ENCODE measurements at regions not wholly inside any gene's neighbourhood (a gene's known extent, or its start where the extent isn't known, plus 50 kb on each side); places are given as distances from the start of the nearest gene placed in this dataset.
"Not testable (repeated sequence)": the region's sequence is repeated elsewhere in the genome, so short reads cannot be mapped to it uniquely, and the experiment has no call there.

DNA sequence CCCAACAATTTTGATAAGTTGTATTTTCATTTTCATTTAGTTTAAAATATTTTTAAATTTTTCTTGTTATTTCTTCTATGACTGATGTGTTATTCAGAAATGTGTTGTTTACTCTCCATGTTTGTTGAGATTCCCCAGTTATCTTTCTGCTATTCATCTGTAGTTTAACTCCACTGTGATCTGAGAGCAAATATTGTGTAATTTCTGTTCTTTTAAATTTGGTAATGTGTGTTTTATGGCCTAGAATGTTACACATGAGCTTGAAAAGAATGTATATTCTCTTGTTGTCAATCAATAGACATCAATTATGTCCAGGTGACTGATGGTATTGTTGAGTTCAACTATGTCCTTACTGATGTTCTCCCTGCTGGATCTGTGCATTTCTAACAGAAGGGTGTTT, 188.2 kb downstream of the CYP26B1 start:
- DNase-seq (ENCODE audit: low read depth in 2 of 2), result no peak

DNA sequence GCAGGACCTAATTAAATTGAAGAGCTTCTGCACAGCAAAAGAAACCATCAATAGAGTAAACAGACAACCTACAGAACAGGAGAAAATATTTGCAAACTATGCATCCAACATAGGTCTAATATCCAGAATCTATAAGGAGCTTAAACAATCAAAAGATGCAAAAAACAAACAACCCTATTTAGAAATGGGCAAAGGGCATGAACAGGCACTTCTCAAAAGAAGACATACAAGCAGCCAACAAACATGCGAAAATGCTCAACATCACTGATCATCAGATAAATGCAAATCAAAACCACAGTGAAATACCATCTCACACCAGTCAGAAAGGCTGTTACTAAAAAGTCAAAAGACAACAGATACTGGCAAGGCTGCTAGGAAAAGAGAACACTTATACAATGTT, 189.2 kb downstream of the CYP26B1 start:
- not testable (repeated sequence) for DNase-seq (ENCODE audit: low read depth in 2 of 2)

DNA sequence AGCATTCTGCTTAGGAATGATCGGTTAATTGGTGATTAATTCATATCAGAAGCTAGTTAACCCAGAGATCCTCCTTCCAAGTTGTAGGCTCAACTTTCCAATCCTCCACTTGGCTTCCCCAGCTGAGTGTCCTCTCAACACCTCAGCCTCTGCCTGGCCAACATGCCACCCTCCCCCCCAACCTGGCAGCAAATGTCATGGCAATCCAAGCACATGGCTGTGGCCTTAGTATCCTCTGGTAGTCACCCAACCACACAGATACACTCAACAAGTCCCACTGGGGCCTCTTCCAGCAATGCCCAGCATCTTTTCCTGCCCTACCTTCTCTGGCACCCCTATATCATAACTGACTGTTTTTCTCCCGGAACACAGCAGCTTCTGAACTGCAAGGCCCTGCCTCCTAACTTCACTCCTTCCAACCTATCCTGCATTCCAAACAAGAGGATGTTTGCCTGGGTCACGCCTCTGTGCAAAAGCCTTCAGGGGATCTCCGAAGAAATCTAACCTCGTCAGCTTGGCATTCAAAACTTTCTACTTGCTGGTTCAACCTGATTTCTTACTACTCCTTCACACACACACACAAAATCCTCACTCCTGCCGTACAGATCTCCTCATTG, 195.0 kb downstream of the CYP26B1 start:
- no peak for DNase-seq (ENCODE audit: low read depth in 2 of 2)

- no peak for DNase-seq (ENCODE audit: low read depth in 2 of 2)
These were observed 195.8 kb downstream of the CYP26B1 start for GRCh38 chr2:71951718-71952404.

DNA sequence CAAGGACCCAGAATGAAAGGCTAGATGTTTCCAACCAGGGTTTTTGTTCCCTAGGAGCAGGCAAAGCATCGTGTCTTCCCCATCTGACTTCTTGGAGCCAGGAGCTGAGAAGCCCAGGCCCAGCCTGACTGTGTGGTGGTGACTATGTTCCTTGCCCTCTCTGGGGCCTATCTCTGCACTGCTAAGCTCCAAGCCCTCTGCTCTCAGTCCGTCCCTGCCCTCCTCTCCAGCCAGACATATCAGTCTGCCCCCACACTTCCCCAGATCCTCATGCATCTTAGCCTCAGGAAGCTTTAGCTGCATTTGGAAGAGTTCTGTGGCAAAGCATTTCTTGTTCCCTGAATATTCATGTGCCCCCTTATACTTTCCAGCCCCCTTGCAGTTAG, 196.6 kb downstream of the CYP26B1 start:
- no peak for DNase-seq (ENCODE audit: low read depth in 2 of 2)

DNA sequence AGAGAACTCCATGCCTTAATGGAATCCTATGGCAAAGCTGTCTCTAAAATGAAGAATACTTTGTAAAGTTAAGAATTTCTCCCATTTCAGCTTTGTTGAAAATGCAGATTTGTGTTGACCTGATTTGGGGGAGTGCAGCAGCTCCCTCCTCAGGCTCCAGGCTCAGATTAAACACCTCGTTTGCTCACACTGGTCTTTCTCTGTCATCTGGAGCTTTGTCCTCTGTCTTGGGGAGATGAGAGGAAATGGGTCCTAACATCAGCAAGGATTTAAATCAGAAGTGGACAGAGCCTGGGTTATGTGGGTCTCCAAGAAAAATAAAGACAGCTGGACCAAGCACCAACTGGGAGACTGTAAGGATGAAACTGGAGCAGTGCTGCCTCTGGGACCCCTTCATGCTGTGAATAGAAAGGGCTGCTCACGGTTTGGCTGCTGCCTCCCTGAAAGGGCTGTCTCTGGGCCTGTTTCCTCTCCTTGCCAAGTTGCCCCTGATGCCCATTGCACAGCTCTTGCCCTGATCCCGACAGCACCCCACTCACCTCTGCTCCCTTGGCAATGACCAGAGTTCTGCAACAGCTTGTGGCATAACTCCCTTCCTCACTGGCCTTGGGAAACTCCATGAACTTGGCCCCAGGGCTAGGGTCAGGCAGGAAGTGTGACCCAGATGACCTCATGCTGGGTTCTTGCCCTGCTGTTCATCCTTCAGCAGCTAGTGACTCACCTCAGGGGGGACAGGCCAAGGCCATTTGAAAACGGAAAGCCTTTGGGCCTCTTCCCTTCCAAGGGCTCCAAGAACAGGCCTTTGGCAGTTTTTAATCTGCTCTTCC, 197.2 kb downstream of the CYP26B1 start:
- DNase-seq (ENCODE audit: low read depth in 2 of 2), result no peak

DNA sequence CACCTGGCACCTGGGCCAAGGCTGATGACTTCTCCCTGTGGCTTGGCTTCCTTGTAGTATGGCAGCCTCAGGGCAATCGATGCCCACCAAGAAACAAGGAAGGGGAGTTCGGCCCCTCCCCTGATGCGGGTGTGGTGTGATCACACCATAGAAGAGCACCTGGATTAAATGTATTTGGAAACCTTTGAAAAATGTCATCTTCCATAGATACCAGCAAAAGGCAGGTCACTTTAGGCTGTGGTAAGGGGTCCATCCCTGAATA, 198.2 kb downstream of the CYP26B1 start:
- DNase-seq (ENCODE audit: low read depth in 2 of 2), result no peak

- DNase-seq (ENCODE audit: low read depth in 2 of 2), result no peak
These were observed 198.7 kb downstream of the CYP26B1 start for GRCh38 chr2:71948781-71949536.

GRCh38 chr2:71947809-71948208, 199.9 kb downstream of the CYP26B1 start:
- DNase-seq (ENCODE audit: low read depth in 2 of 2), result no peak

DNA sequence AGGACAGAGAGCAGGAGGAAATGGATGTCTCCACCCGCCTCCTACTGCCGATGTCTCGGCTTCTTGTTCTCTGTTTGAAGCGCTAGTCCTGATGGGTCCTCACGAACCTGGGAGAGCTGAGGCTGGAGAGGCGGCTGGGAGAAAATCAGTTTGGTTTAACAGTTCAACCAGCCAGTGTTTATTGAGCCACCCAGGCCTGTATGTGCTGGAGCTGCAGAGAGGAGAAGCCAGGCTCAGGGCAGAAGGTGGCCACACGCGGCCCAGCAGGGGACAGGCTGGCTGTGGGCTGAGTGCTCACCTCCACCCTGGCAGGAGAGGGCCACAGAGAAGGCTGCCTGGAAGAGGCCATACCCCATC, 202.1 kb downstream of the CYP26B1 start:
- no peak for DNase-seq (ENCODE audit: low read depth in 2 of 2)

GRCh38 chr2:71944806-71945602, 202.7 kb downstream of the CYP26B1 start:
- no peak for DNase-seq (ENCODE audit: low read depth in 2 of 2)

GRCh38 chr2:71944183-71944550, 203.5 kb downstream of the CYP26B1 start:
- DNase-seq (ENCODE audit: low read depth in 2 of 2), result no peak

DNA sequence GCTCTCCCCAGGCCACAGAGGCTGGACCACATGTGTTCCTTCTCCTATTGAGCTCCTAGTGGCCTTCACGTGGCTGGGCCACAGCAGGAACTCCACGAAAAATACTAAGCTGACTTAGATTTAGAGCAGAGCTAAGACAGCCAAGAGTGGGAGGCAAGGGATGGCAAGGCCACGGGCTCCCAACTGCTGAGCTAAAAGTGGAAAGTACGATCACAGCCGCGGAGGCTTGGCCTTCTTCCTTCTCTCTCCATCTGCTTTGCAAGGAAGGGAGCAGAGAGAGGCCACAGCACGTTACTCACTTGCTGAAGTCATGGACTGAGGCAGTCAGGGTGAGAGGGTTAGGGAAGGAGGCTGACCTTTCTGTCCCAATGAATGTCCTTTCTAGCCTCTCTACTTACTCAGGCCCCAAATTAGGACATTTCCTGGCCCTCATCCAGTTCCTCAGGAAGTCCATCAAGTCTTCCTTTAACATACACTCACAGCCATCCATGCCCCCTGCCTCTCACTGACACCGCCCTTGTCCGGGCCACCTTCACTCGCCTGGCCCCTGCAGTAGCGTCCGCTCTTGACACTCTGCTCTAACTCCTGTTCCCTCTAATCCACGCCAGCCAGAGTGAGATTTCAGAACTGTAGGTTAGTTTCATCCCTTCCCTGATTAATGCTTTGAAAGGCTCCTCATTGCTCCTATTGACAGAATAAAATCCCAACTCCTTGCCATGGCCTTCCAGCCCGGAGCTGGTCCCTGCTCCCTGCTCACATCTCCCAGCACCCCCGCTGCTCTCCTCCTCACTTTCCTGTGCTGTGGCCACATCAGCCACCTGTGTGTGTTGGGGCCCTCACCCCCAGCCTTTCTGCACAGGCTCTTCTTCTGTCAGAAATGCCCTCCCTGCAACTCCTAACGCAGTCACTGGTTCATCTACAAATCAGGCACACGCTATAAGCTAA, 204.2 kb downstream of the CYP26B1 start:
- no peak for DNase-seq (ENCODE audit: low read depth in 2 of 2)

DNA sequence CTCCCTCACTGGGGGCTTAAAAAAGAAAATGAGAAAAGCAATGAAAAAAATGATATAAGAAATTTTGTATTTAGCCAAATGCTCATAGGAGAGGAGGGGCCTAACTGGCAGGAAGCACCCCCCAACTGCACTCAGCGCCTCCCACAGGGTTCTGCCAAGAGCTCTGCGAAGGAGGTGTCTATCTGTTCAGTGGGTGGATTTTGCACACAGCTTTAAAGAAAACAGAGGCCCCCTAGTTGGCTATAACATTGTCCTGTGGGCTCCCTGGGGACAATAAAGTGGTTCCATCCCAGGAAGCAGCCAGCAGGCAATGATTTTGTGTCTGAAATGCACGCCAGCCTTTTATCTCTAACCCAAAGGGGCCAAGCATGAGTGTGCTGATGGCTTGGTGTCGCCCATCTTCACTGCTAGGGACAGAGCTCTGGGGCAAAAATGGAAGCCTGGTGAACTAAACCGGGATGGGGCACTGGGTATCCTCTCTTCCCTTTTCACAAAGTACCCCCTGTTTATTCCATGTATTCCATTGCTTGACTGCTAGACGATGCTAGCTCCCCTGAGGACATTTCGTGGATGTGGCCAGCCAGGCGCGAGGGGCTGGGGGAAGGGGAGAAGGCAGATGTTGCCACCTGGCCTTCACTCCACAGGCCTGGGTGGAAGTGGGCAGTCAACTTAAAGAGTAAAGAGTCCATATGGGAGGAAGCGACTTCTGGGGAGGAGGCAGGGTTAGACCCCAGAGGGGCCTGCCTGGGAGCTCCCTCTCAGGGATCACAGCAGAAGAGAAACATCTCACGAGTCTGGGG, 205.7 kb downstream of the CYP26B1 start:
- no peak for DNase-seq (ENCODE audit: low read depth in 2 of 2)

GRCh38 chr2:71940695-71941094, 207.0 kb downstream of the CYP26B1 start:
- DNase-seq (ENCODE audit: low read depth in 2 of 2), result no peak

DNA sequence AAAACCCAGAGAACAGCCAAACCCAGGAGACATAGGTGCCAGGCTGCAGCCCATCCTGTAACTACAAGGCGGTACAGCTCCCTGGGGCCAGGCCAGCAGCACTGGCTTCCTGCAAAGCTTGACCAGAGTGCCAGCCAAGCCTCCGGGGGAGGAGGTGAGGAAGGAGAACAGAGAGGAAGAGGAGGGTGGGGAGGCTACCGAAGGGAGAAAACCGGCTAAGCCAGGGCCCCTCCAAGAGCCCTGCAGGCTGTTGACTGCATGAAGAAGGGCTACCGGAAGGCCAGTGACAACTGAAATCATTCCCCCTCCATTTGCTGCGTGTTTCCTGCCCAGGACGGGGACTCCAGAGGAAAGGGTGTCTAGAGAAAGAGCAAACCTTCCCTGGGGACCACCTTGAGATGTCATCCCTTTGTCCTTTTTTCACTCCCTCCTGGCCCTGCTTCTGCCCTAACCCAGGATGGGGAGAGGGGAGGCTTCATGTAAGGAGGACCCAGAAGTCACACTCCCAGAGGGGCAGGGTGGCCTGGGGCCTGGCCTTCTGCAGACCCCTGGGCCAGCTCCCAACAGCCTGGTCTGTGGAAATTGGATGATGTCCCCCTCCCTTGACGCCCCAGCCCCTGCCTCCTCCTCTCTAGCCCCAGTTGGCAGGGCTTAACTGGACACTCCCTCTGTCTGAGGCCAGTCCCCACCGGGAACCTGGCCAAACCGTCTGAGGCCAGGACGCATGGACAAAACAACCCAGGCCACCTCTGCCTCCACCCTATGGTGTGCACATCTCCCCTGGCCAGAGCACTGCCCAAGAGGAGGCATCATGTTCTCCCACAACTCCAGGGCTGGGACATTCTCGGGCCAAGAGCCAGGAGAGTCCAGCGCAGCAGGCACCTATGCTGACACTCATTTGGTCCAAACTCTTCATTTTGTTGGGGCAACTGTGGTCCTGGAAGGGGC, 207.8 kb downstream of the CYP26B1 start:
- DNase-seq (ENCODE audit: low read depth in 2 of 2), result no peak

DNA sequence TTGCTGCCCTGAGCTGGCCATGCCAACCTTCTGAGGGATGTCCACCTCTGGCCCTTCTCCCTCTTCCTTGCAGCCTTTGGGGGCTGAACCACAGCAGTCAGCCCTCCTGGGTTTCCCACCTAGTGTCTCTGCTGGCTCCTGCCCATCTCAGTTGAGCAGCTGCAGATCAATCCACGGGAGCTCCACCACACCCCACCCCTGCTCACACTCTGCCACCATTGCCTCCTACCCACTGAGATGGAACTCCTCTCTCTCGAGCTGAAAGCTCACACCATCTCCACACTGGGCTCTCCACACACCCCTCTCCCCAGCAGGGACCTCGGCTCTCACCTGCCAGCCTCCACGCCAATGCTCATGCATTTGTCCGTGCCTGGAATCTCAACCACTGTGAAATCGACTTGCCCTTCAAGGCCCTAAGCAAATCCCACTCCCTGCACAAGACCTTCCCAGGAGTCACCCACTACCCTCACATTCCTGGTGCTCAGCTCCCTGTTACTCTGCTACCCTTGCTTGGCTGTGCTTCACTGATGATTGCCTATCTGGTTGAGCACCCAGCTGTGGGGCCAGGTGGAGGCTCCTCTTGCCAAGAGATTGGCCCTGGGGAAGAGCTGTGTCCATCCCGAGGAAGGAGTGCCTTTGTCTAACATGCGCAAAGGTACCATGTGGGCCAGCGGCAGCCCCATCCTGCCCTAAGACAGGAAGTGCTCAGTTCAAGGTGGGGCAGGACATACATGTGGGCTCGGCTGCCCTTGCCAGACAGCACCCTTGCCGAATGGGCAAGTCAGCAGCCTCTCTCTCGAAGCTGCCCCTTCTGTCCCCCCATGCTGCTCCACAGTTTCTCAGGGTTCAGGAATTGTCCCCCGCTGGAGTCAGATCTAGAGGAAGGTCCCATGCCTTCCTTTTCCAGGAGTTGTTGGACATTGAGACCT, 208.7 kb downstream of the CYP26B1 start:
- DNase-seq (ENCODE audit: low read depth in 2 of 2), result no peak
